SK-N-SH (cell line): ENCODE measurements at regions not wholly inside any gene's neighbourhood (a gene's known extent, or its start where the extent isn't known, plus 50 kb on each side); places are given as distances from the start of the nearest gene placed in this dataset.

Experiments used
- CTCF ChIA-PET: fragments of 300-600, 350-600 bp; formaldehyde crosslinking; extraction: SDS; loops from one replicate; lab custom pipeline; 2021; lab: Yijun Ruan, JAX
- POLR2A ChIA-PET: fragments of 350-600 bp; sonication (Branson Sonifier 250); formaldehyde crosslinking; extraction: SDS; loops from one replicate; lab custom pipeline; 2020; ENCODE audit warnings: antibody characterized with exemption, inconsistent platforms; lab: Yijun Ruan, JAX
- DNase-seq: peaks from one replicate; pipeline ENCODE4 v3.0.0; 2012
- H2AFZ ChIP-seq: fragments of 200-600 bp; sonication (generic); 2 replicates; pipeline ENCODE4 v1.8.1; 2016; ENCODE audit warnings: antibody characterized with exemption, mild to moderate bottlenecking, low read depth
- H3F3A ChIP-seq: fragments of 200-600 bp; sonication (generic); replicated peaks from 2 replicates; pipeline ENCODE3; 2016; ENCODE audit warnings: antibody characterized with exemption, mild to moderate bottlenecking; ENCODE audit not compliant: insufficient read depth
- H3K27ac ChIP-seq, 2 experiments: fragments of 200-500 bp in 1 of 2; fragments of 200-600 bp in 1 of 2; sonication (Bioruptor generic) in 1 of 2; sonication (generic), shearing (Covaris generic) in 1 of 2; 2 replicates each; pipeline versions ENCODE4 v1.5.1 to v1.6.1; 2014 to 2016; ENCODE audit warnings: low read depth in 2 of 2, inconsistent platforms in 1 of 2, low read length in 1 of 2, mild to moderate bottlenecking in 1 of 2, mixed read lengths in 1 of 2
- H3K27me3 ChIP-seq: fragments of 200-600 bp; sonication (generic), shearing (Covaris generic); 2 replicates; pipeline ENCODE4 v1.6.1; 2016; ENCODE audit warnings: mixed run types; ENCODE audit not compliant: insufficient read depth
- H3K36me3 ChIP-seq, 2 experiments: fragments of 200-500 bp in 1 of 2; fragments of 200-600 bp in 1 of 2; sonication (Bioruptor generic) in 1 of 2; sonication (generic) in 1 of 2; replicated peaks in 1 of 2; 2 replicates each; pipeline versions ENCODE3 to v1.5.1; 2014 to 2016; ENCODE audit warnings: low read length in 1 of 2, mild to moderate bottlenecking in 1 of 2; ENCODE audit not compliant: insufficient read depth in 2 of 2, control insufficient read depth in 1 of 2
- H3K4me1 ChIP-seq, 2 experiments: fragments of 200-500 bp in 1 of 2; fragments of 200-600 bp in 1 of 2; sonication (Bioruptor generic) in 1 of 2; sonication (generic), shearing (Covaris generic) in 1 of 2; 2 replicates each; pipeline versions ENCODE4 v1.5.1 to v1.6.1; 2014 to 2016; ENCODE audit warnings: low read depth in 1 of 2, low read length in 1 of 2, mixed run types in 1 of 2; ENCODE audit not compliant: insufficient read depth in 2 of 2, control insufficient read depth in 1 of 2
- H3K4me2 ChIP-seq: fragments of 200-600 bp; sonication (generic), shearing (Covaris generic); 2 replicates; pipeline ENCODE4 v1.6.1; 2017; ENCODE audit warnings: mixed run types
- H3K4me3 ChIP-seq, 2 experiments: fragments of 200-500 bp in 1 of 2; fragments of 200-600 bp in 1 of 2; sonication (Bioruptor generic) in 1 of 2; sonication (generic), shearing (Covaris generic) in 1 of 2; 2 replicates each; pipeline versions ENCODE4 v1.5.1 to v1.8.1; 2014 to 2016; ENCODE audit warnings: low read depth in 2 of 2, inconsistent platforms in 1 of 2, low read length in 1 of 2, mild to moderate bottlenecking in 1 of 2, mixed read lengths in 1 of 2, moderate library complexity in 1 of 2
- H3K79me2 ChIP-seq: fragments of 200-600 bp; sonication (generic); 2 replicates; pipeline ENCODE4 v1.8.1; 2017; ENCODE audit warnings: mild to moderate bottlenecking; ENCODE audit not compliant: insufficient read depth
- H3K9ac ChIP-seq: fragments of 200-600 bp; sonication (generic); 2 replicates; pipeline ENCODE4 v1.6.1; 2017; ENCODE audit warnings: mixed run types
- H3K9me2 ChIP-seq: fragments of 200-600 bp; sonication (generic); 2 replicates; pipeline ENCODE4 v1.6.1; 2017; ENCODE audit warnings: mixed run types
- H3K9me3 ChIP-seq: fragments of 200-600 bp; sonication (generic); 2 replicates; pipeline ENCODE4 v1.6.1; 2017; ENCODE audit warnings: mixed run types, mild to moderate bottlenecking, moderate library complexity
- H4K20me1 ChIP-seq: fragments of 200-600 bp; sonication (generic); 2 replicates; pipeline ENCODE4 v1.6.1; 2017; ENCODE audit warnings: mild to moderate bottlenecking, mixed run types; ENCODE audit not compliant: insufficient read depth
- CHD2 ChIP-seq: fragments of 150-350 bp; IDR thresholded peaks from 2 replicates; pipeline ENCODE4 v1.6.1; 2018; ENCODE audit warnings: low read length; ENCODE audit not compliant: partially characterized antibody
- ELF1 ChIP-seq: IDR thresholded peaks from 2 replicates; pipeline ENCODE4 v1.4.0; 2012
- FOSL2 ChIP-seq: IDR thresholded peaks from 2 replicates; pipeline ENCODE4 v1.4.0; 2012; ENCODE audit warnings: low read depth, mild to moderate bottlenecking, moderate library complexity, borderline replicate concordance
- GABPA ChIP-seq: IDR thresholded peaks from 2 replicates; pipeline ENCODE4 v1.4.0; 2012; ENCODE audit warnings: low read depth, mild to moderate bottlenecking
- GATA2 ChIP-seq: sonication (generic); formaldehyde crosslinking; IDR thresholded peaks from 2 replicates; pipeline ENCODE4 v1.5.0; 2020; ENCODE audit warnings: mild to moderate bottlenecking, missing genetic modification reagents
- MXI1 ChIP-seq: IDR thresholded peaks from 2 replicates; pipeline ENCODE4 v1.6.1; 2012; ENCODE audit warnings: mild to moderate bottlenecking, low read depth, low read length, improper control_type of control experiment
- NRF1 ChIP-seq: IDR thresholded peaks from 2 replicates; pipeline ENCODE4 v1.6.1; 2012; ENCODE audit warnings: low read depth, mild to moderate bottlenecking, low read length
- RXRA ChIP-seq: IDR thresholded peaks from 2 replicates; pipeline ENCODE4 v1.4.0; 2012; ENCODE audit warnings: low read depth, mild to moderate bottlenecking, borderline replicate concordance
- YY1 ChIP-seq: IDR thresholded peaks from 2 replicates; pipeline ENCODE4 v1.4.0; 2012; ENCODE audit warnings: low read depth, mild to moderate bottlenecking
- WGBS: methylation state at CpG from one replicate; pipeline ENCODE4 v1.1.6; 2017; ENCODE audit warnings: low lambda C conversion rate; 5-methylcytosine and 5-hydroxymethylcytosine counted together
- TF ChIP-seq, protein P1 (sequence below): IDR thresholded peaks from 2 replicates; pipeline ENCODE4 v1.4.0; 2012; ENCODE audit warnings: low read depth, borderline replicate concordance
- TF ChIP-seq, protein P2 (sequence below): IDR thresholded peaks from 2 replicates; pipeline ENCODE4 v1.4.0; 2012; ENCODE audit warnings: low read depth
- TF ChIP-seq, protein P3 (sequence below): fragments of 200-600 bp; sonication (generic); IDR thresholded peaks from 2 replicates; pipeline ENCODE4 v1.6.1; 2017; ENCODE audit warnings: antibody characterized with exemption, mild to moderate bottlenecking, moderate library complexity
- TF ChIP-seq, protein P4 (sequence below): IDR thresholded peaks from 2 replicates; pipeline ENCODE4; 2012
- TF ChIP-seq, protein P5 (sequence below): IDR thresholded peaks from 2 replicates; pipeline ENCODE4 v1.6.1; 2012; ENCODE audit warnings: mild to moderate bottlenecking, low read depth, low read length, moderate library complexity

DNA sequence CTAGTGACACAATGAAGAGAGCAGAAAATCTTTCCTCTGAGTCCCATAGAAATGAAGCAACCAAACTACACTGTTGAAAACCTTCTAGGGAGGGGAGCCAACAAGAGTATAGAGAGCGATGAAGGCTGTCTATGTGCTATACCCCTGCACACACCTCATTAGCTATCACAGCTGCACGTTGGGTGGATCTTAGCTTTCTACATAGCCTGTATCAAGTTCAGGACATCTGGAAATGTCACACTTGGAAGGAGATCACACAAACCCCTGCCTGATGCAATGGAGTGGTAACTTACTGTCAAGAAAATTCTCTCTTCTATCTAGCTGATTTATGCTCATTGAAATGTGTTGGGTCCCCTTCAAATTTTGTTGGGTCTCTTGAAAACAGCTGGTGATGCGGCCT lies 127.0 kb upstream of the NTRK2 start:
- H3K9ac ChIP-seq: no peak overlapping the region
- TF ChIP-seq RXRA: no peak
- TF ChIP-seq, protein P1, sequence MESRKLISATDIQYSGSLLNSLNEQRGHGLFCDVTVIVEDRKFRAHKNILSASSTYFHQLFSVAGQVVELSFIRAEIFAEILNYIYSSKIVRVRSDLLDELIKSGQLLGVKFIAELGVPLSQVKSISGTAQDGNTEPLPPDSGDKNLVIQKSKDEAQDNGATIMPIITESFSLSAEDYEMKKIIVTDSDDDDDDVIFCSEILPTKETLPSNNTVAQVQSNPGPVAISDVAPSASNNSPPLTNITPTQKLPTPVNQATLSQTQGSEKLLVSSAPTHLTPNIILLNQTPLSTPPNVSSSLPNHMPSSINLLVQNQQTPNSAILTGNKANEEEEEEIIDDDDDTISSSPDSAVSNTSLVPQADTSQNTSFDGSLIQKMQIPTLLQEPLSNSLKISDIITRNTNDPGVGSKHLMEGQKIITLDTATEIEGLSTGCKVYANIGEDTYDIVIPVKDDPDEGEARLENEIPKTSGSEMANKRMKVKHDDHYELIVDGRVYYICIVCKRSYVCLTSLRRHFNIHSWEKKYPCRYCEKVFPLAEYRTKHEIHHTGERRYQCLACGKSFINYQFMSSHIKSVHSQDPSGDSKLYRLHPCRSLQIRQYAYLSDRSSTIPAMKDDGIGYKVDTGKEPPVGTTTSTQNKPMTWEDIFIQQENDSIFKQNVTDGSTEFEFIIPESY: no peak
- TF ChIP-seq, protein P2, sequence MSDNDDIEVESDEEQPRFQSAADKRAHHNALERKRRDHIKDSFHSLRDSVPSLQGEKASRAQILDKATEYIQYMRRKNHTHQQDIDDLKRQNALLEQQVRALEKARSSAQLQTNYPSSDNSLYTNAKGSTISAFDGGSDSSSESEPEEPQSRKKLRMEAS: no peak
- TF ChIP-seq YY1: no peak
- TF ChIP-seq CHD2: no peak
- no peak for TF ChIP-seq NRF1
- no peak for TF ChIP-seq FOSL2
- TF ChIP-seq, protein P3, sequence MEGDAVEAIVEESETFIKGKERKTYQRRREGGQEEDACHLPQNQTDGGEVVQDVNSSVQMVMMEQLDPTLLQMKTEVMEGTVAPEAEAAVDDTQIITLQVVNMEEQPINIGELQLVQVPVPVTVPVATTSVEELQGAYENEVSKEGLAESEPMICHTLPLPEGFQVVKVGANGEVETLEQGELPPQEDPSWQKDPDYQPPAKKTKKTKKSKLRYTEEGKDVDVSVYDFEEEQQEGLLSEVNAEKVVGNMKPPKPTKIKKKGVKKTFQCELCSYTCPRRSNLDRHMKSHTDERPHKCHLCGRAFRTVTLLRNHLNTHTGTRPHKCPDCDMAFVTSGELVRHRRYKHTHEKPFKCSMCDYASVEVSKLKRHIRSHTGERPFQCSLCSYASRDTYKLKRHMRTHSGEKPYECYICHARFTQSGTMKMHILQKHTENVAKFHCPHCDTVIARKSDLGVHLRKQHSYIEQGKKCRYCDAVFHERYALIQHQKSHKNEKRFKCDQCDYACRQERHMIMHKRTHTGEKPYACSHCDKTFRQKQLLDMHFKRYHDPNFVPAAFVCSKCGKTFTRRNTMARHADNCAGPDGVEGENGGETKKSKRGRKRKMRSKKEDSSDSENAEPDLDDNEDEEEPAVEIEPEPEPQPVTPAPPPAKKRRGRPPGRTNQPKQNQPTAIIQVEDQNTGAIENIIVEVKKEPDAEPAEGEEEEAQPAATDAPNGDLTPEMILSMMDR: no peak
- no peak for TF ChIP-seq GATA2
- no peak for TF ChIP-seq ELF1
- TF ChIP-seq, protein P4, sequence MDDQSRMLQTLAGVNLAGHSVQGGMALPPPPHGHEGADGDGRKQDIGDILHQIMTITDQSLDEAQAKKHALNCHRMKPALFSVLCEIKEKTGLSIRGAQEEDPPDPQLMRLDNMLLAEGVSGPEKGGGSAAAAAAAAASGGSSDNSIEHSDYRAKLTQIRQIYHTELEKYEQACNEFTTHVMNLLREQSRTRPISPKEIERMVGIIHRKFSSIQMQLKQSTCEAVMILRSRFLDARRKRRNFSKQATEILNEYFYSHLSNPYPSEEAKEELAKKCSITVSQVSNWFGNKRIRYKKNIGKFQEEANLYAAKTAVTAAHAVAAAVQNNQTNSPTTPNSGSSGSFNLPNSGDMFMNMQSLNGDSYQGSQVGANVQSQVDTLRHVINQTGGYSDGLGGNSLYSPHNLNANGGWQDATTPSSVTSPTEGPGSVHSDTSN: no peak
- TF ChIP-seq GABPA: no peak
- no peak for TF ChIP-seq MXI1
- H2AFZ ChIP-seq: no peak overlapping the region
- CTCF ChIA-PET: no interaction called here
- no peaks in the 10 kb centered on the region for H3K79me2 ChIP-seq
- DNase-seq: no peak
- no peaks in the 10 kb centered on the region for H3F3A ChIP-seq
- POLR2A ChIA-PET: no interaction called here
- no peaks in the 10 kb centered on the region for H3K9me3 ChIP-seq
- peaks cover 0 to 2% of the 10 kb centered on the region in 2 experiments; a peak in 1 of 4 replicates for H3K4me1 ChIP-seq
- H3K36me3 ChIP-seq: no peaks in the 10 kb centered on the region
- no peaks in the 10 kb centered on the region for H4K20me1 ChIP-seq
- no peaks in the 10 kb centered on the region for H3K27me3 ChIP-seq
- no peak overlapping the region for H3K4me2 ChIP-seq
- H3K27ac ChIP-seq: no peak overlapping the region
- H3K4me3 ChIP-seq: no peak overlapping the region
- no peaks in the 10 kb centered on the region for H3K9me2 ChIP-seq
- 38% methylated on average over 3 of the region's 3 CpGs for WGBS

DNA sequence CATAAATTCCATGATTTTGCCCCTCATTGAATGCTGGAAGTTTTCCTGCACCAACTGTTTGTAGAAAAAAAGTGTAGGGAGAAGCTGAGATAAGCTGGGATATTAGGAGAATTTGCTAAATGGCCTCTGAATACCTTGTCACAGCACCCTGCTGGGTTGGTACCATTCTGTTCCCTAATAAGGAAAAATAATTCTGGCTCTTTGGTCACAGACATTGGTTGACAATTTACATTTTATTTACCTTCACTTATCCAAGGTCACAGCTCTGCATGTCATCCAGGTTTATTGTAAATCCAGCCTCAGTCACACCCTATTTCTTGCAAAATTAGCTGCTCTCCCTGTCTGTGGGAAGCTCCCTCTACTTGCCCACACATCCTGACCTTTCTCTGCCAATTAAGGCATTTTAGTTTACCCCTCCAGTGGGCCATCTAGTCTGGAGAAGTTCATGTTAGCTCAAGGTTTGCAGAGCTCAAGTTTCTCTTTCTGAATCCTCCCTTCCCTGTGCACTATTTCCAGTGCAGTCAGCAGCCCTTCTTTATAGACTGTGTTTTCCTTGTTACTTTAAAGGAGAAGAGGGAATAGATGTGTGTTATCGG lies 115.4 kb upstream of the NTRK2 start:
- H3K4me2 ChIP-seq: no peak overlapping the region
- H3F3A ChIP-seq: no peaks in the 10 kb centered on the region
- POLR2A ChIA-PET: no interaction called here
- CTCF ChIA-PET: interaction anchor here (1.0 kb wide), 1 partner anchor 705 kb away, joined by 3 read pairs; no protein-coding TSS in a partner anchor
- no peaks in the 10 kb centered on the region for H3K9me3 ChIP-seq
- TF ChIP-seq, protein P5, sequence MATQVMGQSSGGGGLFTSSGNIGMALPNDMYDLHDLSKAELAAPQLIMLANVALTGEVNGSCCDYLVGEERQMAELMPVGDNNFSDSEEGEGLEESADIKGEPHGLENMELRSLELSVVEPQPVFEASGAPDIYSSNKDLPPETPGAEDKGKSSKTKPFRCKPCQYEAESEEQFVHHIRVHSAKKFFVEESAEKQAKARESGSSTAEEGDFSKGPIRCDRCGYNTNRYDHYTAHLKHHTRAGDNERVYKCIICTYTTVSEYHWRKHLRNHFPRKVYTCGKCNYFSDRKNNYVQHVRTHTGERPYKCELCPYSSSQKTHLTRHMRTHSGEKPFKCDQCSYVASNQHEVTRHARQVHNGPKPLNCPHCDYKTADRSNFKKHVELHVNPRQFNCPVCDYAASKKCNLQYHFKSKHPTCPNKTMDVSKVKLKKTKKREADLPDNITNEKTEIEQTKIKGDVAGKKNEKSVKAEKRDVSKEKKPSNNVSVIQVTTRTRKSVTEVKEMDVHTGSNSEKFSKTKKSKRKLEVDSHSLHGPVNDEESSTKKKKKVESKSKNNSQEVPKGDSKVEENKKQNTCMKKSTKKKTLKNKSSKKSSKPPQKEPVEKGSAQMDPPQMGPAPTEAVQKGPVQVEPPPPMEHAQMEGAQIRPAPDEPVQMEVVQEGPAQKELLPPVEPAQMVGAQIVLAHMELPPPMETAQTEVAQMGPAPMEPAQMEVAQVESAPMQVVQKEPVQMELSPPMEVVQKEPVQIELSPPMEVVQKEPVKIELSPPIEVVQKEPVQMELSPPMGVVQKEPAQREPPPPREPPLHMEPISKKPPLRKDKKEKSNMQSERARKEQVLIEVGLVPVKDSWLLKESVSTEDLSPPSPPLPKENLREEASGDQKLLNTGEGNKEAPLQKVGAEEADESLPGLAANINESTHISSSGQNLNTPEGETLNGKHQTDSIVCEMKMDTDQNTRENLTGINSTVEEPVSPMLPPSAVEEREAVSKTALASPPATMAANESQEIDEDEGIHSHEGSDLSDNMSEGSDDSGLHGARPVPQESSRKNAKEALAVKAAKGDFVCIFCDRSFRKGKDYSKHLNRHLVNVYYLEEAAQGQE: no peak
- no peak overlapping the region for H3K4me3 ChIP-seq
- H2AFZ ChIP-seq: no peak overlapping the region
- 20% methylated on average over 1 of the region's 1 CpG for WGBS
- no peaks in the 10 kb centered on the region for H4K20me1 ChIP-seq
- H3K4me1 ChIP-seq: no peaks in the 10 kb centered on the region
- no peaks in the 10 kb centered on the region for H3K36me3 ChIP-seq
- no peaks in the 10 kb centered on the region for H3K79me2 ChIP-seq
- H3K27ac ChIP-seq: no peak overlapping the region
- no peaks in the 10 kb centered on the region for H3K27me3 ChIP-seq
- no peak for DNase-seq
- H3K9me2 ChIP-seq: no peaks in the 10 kb centered on the region
- no peak overlapping the region for H3K9ac ChIP-seq
